Tibial nerve (tissue), 3 donors: ENCODE measurements at regions not wholly inside any gene's neighbourhood (a gene's known extent, or its start where the extent isn't known, plus 50 kb on each side); places are given as distances from the start of the nearest gene placed in this dataset.
A peak's percentile ranks its signal among the peaks of the same experiment; 100 is the strongest.

Experiments
- CTCF ChIP-seq, 5 experiments: fragments of 200-600 bp in 3 of 5; fragments of 450-650 bp in 2 of 5; sonication (generic) in 3 of 5; IDR thresholded peaks; one replicate each; pipeline ENCODE4 v1.5.1; 2016 to 2019; ENCODE audit warnings: antibody characterized with exemption in 5 of 5, mild to moderate bottlenecking in 3 of 5, moderate library complexity in 2 of 5
- POLR2A ChIP-seq, 2 donors: fragments of 450-650 bp; IDR thresholded peaks; one replicate each; pipeline ENCODE4 v1.6.1; 2017; ENCODE audit warnings: antibody characterized with exemption in 2 of 2, mild to moderate bottlenecking in 2 of 2, moderate library complexity in 2 of 2

- TF ChIP-seq CTCF (IDR thresholded peaks at IDR 0.05) (peak in 1 of 5 experiments; percentile 23), POLR2A (IDR thresholded peaks at IDR 0.05) (no peak)
These were observed 110.8 kb upstream of the OTOS start for GRCh38 chr2:240250985-240251847.
